ENCODE measurements at regions not wholly inside any gene's neighbourhood (a gene's known extent, or its start where the extent isn't known, plus 50 kb on each side); places are given as distances from the start of the nearest gene placed in this dataset.

DNA sequence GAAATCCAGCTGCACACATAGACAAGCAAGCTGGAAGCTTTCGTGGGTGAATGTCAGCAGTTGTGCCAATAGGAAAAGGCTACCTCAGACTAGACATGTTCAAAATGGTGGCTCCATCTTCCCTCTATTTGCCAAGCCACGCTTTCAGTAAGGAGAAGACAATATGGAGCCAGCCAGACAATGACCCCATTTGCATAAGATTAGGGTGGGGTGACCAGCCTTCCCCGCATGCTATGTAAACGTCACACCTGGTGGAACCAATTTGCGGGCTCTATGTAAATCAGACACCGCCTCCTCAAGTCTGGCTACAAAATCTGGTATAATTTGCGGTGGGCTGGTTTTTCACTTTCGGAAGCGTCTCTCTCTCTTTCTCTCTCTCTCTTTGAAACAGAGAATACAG is 297.4 kb upstream of the PCDH15 start:
- no peak for DNase-seq

DNA sequence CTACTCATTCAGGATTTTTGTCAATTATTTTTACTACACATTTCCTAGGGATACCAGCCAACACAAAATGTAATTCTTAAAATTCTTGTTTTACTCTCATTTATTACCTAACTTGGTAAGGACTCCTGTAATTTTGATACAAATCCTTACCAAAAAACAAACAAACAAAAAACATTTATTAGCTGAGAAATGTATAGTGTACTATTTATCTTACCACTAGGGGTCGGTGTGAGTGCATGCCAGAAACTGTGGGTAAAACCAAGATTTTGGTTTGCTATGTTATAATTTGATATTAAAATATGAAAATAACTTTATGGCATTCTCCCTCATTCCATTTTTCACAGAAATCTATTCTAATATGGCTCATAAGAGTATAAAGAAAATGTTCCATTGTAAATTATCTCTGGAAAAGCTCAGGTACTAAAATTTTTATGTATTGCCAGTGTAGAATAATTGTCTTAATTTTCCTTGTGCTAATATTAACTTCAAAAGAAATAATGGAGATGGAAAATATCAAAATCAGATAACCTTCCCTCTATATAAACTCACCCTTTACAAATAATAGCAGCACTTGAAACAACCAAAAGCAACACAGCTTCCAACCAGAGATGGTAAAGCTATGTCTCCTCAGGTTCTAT is 290.8 kb upstream of the PCDH15 start:
- DNase-seq = no peak

DNA sequence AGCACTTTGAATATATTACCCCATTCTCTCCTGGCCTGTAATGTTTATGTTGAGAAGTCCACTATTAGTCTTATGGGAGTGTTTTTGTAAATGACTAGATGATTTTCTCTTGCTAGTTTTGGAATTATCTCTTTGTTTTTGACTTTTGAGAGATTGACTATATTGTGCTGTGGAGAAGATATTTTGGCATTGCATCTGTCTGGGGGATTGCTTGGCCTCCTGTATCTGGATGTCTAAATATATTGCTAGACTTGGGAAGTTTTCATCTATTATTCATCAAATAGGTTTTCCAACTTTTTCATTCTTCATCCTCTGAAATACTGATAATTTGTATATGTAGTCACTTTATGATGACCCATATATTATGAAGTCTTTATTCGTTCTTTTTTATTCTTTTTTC is 277.1 kb upstream of the PCDH15 start:
- DNase-seq = no peak

DNA sequence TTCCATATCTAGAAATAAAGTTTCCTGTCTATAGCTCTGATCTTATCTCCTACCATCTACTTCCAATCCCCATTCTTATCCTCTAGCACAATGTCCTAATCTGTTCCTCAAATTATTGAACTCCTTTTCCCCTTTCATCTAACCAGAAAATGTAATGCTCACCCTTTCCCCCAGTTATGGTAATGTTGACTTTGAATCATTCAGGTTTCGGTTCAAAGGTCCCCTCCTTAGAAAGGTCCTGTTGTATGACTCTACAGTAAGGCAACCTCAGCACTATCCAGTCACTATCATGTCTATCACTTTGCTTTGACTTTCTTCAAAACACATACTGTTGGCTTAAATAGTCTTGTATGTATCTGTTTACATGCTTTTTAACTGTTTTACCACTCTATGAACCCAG is 264.2 kb upstream of the PCDH15 start:
- DNase-seq = no peak

DNA sequence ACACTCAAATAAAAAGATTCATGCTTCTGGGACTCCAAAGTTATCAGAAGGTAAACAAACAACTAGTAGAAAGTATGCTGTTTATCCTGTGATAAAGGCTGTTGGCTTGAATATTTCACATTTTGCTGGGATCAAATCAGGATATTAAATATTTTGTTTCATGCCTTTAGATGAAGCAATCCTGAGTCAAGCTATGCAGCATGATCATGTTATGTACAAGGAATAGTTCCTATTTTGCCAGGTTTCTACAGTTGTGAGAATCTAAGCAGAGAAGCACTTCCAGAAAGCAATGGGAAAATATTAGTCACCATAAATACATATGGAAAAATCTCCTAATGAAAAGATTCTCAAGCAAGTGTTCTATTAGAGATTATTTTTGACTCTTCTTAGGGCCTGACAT is 262.8 kb upstream of the PCDH15 start:
- no peak for DNase-seq

DNA sequence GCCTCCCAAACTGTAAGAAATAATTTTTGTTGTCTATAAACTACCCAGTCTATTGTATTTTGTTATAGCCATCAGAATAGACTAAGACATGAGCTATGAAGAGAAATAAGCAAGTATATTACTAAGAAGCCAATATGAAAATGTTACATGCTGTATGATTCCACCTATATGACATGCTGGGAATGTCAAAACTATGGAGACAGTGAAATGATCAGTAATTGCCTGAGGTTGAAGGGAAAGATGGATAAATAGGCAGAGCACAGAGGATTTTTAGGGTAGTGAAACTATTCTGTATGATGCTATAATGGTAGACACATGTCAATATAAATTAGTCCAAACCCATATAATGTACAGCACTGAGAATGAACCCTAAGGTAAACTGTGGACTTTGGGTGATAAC is 261.3 kb upstream of the PCDH15 start:
- no peak for DNase-seq

DNA sequence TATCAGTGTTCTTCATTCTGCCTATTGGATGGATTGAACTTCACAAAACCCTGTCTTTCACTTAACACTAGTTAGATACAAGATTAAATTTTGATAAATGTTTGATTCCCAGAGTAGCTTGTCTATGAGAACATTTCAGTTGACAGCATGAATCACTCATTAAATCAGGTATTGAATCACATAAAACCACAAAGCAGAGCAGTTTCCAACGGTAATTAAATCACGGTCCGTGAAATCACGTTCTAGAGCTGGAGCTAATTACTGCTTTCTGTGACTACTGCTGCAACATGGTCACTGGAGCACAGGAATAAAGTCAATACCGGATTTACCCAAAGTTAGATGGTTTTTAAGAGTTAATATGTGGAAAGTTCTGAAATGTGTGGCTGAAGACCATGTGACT is 257.8 kb upstream of the PCDH15 start:
- DNase-seq = no peak

DNA sequence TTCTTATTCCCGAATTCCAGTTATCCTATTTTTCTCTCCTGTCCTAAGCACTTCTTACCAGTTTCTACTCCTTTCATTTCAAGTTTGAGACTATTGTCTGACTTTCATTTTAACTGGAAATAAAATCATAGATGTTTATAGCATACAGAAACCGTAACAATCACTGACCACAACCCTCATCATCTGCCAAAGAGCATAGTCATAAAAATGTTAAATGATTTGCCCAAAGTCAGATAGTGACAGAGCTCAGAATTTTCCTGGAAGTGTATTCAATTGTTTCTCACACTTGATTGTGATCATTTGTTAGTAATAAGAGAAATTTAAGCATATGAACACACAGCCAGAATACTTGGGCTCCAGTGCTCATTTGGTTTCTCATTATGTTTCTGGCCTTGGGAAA is 250.5 kb upstream of the PCDH15 start:
- DNase-seq = no peak

DNA sequence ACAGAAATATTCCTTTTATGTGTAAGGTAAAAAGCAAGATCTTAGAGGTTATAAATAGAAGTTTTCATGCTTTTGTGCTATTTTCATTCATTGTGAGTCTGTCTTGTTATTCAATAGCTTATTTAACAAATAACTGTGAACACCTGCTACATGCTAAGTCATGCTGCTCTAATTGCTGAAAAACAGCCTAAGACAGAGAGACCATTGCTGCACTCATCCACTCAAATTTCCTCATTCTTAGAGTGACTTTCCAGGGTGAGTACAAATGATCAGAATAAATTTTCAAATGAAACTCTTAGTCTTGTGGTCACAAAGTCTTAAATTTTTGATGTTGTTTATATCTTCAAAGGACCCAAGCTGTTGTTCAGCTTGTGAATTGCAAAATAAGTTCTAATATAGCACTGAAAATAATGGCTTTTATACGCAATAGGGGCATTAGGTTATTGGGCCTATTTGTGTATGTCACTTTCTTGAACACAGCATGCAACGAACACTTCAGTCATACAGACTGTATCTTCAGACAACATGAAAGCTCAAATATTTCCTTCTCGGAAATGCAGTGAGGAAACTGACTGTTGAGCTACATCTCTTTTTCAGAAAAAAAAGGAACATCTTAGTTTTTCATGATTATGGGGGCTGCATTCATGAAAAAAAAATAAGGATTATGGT is 247.9 kb upstream of the PCDH15 start:
- DNase-seq = no peak

DNA sequence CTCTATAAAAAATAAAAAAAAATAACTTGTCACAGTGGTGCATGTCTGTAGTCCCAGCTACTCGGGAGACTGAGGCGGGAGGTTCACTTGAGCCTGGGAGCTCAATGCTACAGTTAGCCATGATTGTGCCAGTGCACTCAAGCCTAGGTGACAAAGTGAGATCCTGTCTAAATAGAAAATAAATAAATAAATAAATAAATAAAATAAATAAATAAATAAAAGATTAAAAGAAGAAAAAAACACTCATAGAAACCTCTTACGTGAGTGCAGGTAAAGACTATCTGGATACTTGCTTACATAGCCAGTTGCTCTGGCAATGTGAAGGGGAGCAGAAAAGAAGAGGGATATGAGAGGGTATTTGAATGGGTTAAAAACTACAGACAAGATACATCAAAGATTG is 242.5 kb upstream of the PCDH15 start:
- no peak for DNase-seq

DNA sequence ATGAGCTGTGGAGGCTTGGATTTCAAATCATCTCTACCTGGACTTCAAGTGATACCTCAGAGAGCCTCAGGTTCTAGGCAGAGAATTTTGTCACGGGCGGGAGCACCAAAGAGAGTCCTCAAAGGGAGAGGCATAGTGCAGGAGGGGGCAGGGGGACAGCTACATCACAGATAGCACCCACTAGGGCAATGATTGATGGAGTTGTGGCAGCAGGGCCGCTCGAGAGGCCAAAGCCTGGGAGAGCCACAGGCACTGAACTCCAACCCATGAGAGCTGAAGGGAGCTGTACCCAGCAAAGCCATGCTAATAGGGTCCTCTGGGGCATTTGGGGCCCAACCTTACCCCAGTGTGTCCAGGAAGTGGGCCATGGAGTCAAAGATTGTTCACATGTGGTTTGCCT is 232.0 kb upstream of the PCDH15 start:
- DNase-seq = no peak

DNA sequence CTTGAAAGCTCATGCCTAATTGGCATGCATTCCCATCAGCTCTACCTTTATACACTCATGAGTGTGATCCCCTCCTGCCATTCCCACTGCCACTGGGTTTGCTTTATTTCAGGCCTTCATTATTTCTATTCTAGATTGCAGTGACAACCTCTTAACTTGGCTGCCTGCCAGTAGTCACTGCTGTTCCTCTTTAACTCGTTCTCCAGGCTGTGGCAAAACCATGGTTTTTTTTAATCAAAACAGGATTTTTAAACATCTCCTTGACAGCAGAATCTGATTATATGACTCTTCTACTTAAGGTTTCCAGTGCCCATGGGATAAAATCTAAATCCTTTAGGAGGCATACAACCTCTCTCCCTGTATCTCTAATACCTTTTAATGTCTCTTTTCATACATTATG is 223.7 kb upstream of the PCDH15 start:
- DNase-seq = no peak

DNA sequence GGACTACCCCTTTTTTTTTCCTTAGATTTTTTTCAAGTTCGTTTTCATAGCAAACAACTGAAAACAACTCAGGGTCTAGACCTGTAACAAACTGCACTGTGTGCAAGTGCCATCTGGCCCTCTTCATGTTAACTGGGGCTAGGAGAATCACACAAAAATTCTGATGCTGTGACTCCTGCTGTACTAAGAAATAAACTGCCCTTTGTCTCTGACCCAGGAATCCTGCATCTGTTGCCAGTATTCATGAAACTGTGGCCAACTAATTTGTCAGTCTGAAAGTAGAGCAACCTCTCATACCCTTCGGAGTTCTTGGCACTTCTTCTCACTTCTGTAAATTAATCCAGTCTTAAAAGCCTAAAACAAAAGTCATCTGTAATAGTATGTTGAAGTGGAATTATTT is 218.4 kb upstream of the PCDH15 start:
- no peak for DNase-seq

DNA sequence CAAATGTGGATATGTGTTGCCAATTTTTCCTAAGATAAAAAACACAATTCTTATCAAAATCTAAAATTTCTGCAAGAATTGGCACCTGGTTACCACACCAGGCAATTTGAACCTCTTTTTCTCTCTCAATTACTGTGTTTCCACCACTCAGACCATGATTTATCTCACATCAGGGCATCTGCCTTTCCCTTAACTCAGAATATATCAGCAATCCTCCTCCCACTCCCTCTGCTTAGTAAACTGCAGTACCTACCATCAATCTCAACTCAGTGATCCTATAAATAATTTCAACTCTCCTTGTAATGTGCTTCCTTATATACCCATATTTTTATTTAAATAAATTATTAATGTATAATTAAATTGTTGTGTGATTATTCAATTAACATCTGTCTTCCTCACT is 212.3 kb upstream of the PCDH15 start:
- DNase-seq = no peak

DNA sequence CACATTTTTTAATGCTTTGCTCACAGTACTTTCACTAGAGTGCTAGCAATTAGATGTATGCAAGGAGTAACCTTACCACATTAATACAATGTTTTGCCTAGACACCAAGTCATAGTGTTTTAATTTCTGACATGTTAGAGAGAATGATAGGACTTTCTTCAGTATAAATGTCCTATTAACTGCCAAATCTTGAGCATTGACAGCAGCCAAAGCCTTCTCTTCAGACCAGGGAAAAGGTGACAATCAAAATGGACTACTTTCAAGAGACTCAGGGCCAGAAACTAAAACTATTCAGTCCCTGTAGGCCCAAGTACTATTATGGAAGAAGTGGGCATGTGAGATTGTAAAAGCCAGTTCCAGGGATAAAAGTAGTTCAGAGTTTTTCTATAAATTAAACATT is 201.4 kb upstream of the PCDH15 start:
- no peak for DNase-seq

DNA sequence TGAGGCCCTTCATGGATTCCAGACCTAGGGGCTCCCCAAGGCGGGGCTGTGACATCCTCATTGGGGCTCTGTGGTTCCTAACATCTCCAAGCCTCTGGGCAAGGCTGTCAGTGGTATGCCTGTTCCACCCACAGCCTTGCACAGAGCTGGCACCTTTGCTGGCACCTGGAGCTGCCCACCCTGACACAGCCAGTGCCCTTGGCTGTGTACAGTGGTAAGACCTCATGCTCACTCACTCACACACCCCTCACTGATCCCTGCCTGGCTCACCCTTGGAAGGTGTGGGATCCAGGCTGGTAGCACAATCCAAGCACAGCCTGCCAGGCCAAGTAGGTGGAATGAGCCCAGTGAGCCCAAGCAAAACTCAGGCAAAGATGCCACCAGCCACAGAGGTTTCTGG is 200.4 kb upstream of the PCDH15 start:
- DNase-seq = no peak

DNA sequence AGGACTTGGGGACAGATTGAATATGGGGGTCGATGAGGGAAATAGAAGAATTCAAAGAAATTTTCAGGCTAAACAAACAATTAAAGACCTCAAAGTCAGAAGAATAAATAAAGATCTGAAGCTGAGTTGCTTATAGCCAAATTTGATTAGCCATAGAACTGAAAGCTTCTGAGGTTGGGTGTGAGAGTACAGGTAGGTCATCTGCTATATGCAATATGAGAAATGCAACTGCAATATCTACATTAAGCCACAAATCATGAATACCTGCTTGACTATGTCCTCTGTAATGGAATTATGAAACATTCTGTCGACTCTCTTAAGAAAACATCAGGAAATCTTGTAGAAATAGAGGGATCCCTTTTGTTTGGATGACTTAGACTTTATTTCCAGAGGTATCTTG is 192.1 kb upstream of the PCDH15 start:
- no peak for DNase-seq

DNA sequence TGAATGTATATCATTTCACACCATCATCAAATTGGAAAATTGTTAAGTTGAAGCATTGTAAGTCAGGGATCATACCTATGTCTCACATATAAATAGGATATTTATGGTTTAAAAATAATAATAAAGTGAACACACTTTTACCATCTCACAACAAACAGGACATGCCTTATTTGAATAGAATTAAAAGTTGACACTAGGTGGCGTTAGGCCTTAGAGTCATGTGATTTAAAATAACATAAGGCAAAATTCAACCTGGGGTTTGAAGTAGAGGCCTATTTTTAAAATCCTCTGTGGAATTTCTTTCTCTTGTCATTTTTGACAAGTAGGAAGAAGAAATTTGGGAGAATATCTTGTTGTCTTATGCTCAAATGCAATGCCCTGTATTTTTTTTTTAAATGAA is 184.7 kb upstream of the PCDH15 start:
- no peak for DNase-seq

DNA sequence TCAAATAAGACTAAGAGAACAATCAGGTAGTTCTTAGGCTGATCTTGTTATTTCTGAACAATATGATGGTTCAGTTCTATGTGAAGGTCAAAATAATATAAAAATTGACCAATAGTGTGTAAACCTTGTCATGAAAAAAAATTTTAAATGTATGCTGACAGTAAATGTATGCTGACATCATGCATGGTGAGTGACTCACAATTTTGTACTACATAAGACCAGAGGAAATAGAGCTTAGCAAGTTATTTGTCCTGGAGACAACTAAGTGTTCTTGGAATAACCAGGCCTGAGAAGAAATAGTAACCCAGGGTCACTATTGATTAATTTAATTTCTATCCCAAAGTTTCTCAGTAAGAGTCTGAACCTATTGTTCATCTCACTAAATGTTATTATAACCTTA is 182.2 kb upstream of the PCDH15 start:
- DNase-seq = no peak

DNA sequence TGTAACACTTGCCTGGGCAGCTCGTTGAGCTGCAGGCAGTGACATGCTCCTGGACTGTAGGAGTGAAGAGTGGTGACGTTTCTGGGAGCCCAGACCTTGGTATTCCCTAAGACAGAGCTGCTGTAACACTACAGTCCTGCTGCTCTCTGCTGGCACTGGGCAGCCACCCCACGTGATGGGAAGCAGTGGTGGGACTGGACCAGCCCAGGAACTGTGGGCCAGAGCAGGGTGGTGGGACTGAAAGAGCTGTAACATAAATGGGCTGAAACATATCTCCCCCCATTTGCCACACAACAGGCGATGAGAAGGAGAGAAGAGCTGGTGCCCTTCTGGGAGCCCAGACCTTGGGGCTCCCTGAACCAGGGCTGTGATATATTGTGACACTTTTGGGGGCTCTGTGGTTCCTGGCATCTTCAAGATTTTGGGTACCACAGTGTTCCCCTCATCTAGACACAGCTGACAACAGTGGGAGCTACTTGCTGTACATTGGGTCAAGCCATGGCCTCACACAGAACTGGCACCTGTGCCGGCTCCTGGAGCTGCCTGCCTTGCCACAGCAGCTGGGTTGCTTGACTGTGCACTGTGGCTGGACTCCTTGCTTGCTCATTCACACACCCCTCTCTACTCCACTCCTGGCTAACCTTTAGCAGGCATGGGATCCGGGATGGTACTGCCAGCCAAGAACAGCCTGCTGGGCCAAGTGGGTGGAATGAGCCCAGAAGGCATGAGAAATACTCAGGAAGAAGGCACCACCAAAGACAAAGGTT is 161.3 kb upstream of the PCDH15 start:
- DNase-seq = no peak

DNA sequence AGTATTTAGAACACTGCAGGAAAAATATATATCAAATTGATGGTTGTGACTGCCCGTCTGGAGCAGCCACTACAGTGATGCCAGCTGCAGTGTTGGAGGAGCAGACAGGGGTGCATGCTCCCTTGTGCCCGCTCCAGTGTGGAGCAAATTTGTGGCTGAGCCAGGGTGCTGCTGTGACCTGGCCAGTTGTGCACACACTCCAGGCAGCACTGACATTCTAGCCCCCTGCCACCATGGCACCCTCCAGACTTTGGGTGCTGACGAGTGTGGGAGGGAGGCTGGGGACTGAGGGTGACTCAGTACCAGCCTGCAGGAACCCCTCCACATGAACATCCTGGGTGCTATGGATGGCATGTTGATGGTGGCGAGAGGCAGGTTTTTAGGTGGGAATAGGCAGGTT is 160.0 kb upstream of the PCDH15 start:
- DNase-seq = no peak

DNA sequence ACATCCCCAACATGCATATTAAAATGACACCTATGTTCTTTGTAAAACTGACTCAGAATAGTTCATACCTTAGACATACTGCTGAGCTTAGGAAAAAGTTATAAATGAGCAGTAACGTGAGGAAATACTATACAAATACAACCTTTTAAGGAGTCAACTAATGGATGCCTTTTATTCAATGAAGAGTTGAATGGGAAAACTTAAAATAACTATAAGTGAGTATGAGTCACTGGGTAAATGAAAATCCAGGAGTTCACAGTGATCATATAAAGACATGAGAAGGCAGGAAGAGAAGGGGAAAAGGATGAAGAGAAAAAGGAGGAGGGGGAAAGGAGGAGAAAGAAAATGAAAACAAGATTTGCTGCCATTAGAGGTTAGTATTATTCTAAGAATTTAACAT is 157.8 kb upstream of the PCDH15 start:
- DNase-seq = no peak

DNA sequence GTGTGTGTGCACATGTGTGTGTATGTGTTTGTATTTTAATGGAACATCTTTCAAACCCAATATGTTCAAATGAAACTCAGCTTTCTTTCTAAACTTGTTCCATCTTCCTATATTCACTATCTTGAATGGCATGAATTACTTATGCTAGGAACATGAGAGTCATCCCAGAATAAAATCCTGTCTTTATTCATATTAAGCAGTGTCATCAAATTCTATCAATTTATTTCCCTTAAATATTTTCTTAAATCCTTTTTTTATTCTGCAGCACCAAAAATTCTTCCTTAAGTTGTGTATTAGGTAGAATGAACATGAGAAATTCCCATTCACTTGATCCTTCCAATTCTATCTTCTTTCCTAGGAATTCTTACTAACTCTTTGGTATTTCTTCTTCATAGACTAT is 146.6 kb upstream of the PCDH15 start:
- no peak for DNase-seq

DNA sequence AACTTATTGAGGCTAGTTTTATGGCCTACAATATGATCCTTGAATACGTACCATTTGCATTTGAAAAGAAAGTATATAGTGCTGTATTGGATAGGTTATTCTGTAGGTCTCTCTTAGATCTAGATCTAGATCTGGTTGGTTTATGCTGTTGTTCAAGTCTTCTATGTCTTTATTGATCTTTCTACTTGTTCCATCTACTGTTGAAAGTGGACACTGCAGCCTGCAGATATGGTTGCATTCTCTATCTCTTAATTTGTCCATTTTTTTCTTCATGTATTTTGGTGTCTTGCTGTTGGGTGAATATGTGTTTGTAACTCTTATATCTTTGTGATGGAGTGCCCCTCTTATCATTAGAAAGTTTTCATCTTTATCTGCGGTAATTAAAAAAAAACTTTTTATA is 139.4 kb upstream of the PCDH15 start:
- DNase-seq = no peak

DNA sequence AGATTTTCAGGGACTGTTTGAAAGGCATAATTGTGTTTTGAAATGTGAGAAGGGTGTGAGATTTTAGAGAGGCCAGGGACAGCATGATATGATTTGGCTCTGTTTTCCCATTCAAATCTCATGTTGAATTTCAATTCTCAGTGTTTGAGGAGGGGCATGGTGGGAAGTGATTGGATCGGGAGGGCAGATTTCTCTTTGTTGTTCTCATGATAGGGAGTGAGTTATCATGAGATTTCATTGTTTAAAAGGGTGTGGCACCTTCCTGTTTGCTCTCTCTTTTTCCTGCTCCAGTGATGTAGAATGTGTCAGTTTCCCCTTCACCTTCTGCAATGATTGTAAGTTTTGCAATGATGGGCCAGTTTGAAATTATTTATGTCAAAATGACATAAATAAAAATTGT is 113.0 kb upstream of the PCDH15 start:
- no peak for DNase-seq

All from stimulated activated CD4-positive, alpha-beta T cell treated with anti-CD3 and anti-CD28 coated beads, Interleukin-1b, Interleukin-23, amount 100 ng/mL, for 48 hours (primary cell).